Keratinocyte (primary cell): ENCODE measurements at regions not wholly inside any gene's neighbourhood (a gene's known extent, or its start where the extent isn't known, plus 50 kb on each side); places are given as distances from the start of the nearest gene placed in this dataset.
"Not testable (repeated sequence)": the region's sequence is repeated elsewhere in the genome, so short reads cannot be mapped to it uniquely, and the experiment has no call there.

ENCODE experiments used
- CTCF ChIP-seq, 3 experiments: IDR thresholded peaks in 1 of 3; conservative IDR thresholded peaks in 1 of 3; optimal IDR thresholded peaks in 1 of 3; 2 replicates in 2 of 3; 3 replicates in 1 of 3; pipeline versions ENCODE3 to v1.5.1; 2011; ENCODE audit warnings: low read length in 3 of 3, mild to moderate bottlenecking in 3 of 3, moderate library complexity in 2 of 3, control low read depth in 1 of 3, inconsistent platforms in 1 of 3; ENCODE audit not compliant: insufficient read depth in 2 of 3; ENCODE audit errors: extremely low read depth in 1 of 3
- EZH2 ChIP-seq: IDR thresholded peaks from one replicate; pipeline ENCODE4 v1.6.1; 2012; ENCODE audit warnings: inconsistent platforms, mild to moderate bottlenecking, low read length, moderate library complexity

DNA sequence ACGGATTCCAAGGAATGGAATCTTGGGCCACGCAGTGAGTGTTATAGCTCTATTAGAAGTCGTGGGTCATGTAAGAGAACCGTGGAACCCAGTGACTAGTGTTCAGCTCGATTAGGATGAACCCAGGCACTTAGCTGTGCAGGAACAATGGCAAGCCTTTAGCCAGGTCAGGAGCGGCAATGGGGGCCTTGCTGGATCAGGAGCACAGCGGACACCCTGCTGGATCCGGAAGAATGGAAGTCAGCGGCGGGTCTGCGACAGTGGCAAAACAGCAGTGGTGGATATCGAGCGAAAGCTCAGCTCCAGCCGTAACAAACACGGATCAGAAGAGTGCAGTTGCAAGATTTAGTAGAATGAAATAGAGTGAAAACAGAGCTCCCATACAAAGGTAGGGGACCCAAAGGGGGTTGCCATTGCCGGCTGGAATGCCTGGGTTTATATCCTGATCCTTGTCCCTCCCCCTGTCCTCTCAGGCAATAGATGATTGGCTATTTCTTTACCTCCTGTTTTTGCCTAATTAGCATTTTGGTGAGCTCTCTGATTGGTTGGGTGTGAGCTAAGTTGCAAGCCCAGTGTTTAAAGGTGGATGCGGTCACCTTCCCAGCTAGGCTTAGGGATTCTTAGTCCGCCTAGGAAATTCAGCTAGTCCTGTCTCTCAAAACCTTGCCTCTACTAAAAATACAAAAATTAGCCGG is 618.3 kb upstream of the CBLB start:
- not testable (repeated sequence) for TF ChIP-seq EZH2; CTCF (optimal IDR thresholded peaks at IDR 0.05 in 1 of 3, IDR thresholded peaks at IDR 0.05 in 1 of 3, conservative IDR thresholded peaks at IDR 0.05 in 1 of 3; ENCODE audit: extremely low read depth in 1 of 3, insufficient read depth in 2 of 3, low read length in 3 of 3)
